ENCODE measurements at regions not wholly inside any gene's neighbourhood (a gene's known extent, or its start where the extent isn't known, plus 50 kb on each side); places are given as distances from the start of the nearest gene placed in this dataset.

DNA sequence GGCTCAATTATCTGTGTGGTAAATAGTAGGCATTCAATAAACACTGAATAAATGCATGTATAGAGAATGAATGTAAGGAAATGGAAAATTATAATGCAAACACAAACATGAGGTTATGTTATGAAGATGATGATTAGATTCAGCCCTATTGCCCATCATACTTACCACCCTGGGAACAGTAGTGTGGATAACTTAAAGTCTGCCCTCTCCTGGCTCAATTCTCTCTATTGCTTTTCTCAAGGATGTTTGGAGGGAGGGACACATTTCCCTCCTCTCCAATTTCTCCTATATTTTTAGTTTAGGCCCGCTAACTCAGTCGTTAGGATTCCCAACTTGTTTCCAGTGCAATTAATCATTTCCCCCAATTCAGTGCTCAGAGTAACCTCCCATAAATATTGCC is 101.5 kb upstream of the TNR start:
- no peak for DNase-seq (ENCODE audit: low read depth)

DNA sequence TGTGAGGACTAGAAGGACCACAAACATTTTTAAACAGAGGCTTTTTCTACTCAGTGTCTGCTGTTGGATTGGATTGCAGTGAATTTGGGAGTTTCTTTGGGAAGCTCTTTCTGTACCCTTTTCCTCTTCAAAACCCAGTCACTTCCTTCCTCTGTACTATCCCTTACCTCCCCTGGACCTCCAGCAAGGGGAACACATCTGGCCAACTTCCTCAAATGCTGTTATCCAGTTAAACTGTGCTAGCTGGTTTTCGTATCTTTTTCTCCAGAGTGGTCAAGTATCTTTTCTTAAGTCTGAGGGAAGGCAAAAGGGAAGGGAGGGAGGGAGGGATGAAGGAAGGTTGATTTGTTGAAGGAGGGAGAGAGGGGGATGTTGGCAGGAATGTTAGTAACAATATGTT is 99.2 kb upstream of the TNR start:
- no peak for DNase-seq (ENCODE audit: low read depth)
- TF ChIP-seq, protein P1, sequence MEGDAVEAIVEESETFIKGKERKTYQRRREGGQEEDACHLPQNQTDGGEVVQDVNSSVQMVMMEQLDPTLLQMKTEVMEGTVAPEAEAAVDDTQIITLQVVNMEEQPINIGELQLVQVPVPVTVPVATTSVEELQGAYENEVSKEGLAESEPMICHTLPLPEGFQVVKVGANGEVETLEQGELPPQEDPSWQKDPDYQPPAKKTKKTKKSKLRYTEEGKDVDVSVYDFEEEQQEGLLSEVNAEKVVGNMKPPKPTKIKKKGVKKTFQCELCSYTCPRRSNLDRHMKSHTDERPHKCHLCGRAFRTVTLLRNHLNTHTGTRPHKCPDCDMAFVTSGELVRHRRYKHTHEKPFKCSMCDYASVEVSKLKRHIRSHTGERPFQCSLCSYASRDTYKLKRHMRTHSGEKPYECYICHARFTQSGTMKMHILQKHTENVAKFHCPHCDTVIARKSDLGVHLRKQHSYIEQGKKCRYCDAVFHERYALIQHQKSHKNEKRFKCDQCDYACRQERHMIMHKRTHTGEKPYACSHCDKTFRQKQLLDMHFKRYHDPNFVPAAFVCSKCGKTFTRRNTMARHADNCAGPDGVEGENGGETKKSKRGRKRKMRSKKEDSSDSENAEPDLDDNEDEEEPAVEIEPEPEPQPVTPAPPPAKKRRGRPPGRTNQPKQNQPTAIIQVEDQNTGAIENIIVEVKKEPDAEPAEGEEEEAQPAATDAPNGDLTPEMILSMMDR (conservative IDR thresholded peaks at IDR 0.05; ENCODE audit: low read length), result no peak
- H3K4me3 ChIP-seq (ENCODE audit: low read length), result no peak overlapping the region

More for the DNA sequence above, 101.5 kb upstream of the TNR start:
- TF ChIP-seq, protein P1 (conservative IDR thresholded peaks at IDR 0.05; ENCODE audit: low read length), result no peak
- H3K4me3 ChIP-seq (ENCODE audit: low read length), result no peak overlapping the region

DNA sequence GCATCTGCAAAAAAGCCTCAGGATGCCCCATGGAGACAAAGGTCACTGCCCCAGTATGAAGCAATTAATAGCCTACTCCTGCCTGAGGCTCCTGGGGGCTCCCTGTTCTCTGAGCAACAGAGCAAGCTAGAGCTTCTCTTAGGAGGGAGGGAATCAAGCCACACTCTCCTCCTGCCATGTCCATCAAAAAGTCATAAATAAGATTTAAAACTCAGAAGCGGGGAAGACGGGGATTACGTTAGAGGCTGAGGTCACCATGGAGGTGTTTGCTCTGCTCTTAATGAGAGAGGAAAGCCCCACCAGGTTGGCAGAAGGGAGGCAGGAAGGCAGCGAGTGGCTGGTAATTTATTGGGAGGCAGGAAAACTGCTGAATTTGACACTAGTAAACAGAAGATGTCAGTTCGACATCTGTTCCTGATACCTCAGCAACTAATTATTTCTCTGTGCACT is 98.4 kb upstream of the TNR start:
- TF ChIP-seq, protein P1 (conservative IDR thresholded peaks at IDR 0.05; ENCODE audit: low read length), result no peak
- no peak overlapping the region for H3K4me3 ChIP-seq (ENCODE audit: low read length)
- DNase-seq (ENCODE audit: low read depth), result no peak

DNA sequence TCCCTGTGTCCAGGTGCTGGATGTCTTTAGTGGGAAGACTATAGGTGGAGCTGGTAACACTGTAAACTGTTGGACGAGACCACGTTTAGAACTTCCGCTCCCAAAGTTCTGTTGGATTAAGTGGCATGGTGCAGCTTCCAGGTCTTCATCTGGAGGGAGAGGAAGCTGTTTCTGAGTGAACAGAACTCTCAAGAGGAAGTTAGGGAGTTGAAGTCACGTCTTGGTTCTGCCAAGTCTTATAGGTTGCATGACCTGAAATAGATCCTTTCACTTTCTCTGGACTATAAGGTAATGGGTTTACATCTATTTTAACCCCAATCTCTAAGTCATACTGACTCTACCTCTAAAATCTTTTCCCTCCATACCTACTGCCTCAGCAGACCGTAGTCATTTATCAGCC is 97.4 kb upstream of the TNR start:
- no peak for DNase-seq (ENCODE audit: low read depth)
- TF ChIP-seq, protein P1 (conservative IDR thresholded peaks at IDR 0.05; ENCODE audit: low read length), result no peak
- H3K4me3 ChIP-seq (ENCODE audit: low read length), result no peak overlapping the region

GRCh38 chr1:175839779-175840669 is 96.6 kb upstream of the TNR start:
- TF ChIP-seq, protein P1 (conservative IDR thresholded peaks at IDR 0.05; ENCODE audit: low read length), result no peak
- no peak for DNase-seq (ENCODE audit: low read depth)
- H3K4me3 ChIP-seq (ENCODE audit: low read length), result no peak overlapping the region

DNA sequence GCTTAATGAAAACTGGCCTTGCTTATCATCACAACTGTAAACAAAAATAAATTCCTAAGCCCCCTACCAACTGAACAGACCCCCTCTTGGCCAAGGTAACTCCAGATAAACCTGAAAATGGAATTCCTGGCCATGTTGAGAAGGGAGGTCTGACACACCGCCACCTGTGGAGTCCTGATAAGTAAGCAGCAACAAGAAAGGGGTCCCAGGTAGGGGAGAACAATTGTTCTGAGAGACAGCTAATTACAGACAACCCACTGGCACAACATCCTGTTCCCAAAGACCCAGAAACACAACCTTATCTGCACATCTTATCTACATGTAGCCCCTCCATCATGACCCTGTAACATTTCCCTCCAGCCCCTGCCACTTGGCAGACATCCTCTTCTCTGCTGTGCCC is 91.2 kb upstream of the TNR start:
- TF ChIP-seq, protein P1 (conservative IDR thresholded peaks at IDR 0.05; ENCODE audit: low read length), result no peak
- no peak for DNase-seq (ENCODE audit: low read depth)
- H3K4me3 ChIP-seq (ENCODE audit: low read length), result no peak overlapping the region

- TF ChIP-seq, protein P1 (conservative IDR thresholded peaks at IDR 0.05; ENCODE audit: low read length), result no peak
- no peak for DNase-seq (ENCODE audit: low read depth)
- no peak overlapping the region for H3K4me3 ChIP-seq (ENCODE audit: low read length)
Observed at GRCh38 chr1:175833951-175834350, 90.6 kb upstream of the TNR start.
